Endothelial cell of umbilical vein (primary cell): ENCODE measurements at regions not wholly inside any gene's neighbourhood (a gene's known extent, or its start where the extent isn't known, plus 50 kb on each side); places are given as distances from the start of the nearest gene placed in this dataset.
A peak's percentile ranks its signal among the peaks of the same experiment; 100 is the strongest.

ENCODE experiments used
- BruUV-seq: library from RNA; stranded (reverse); fragments of 400-500 nt; replicated peaks from 2 replicates; lab custom pipeline; 2021; lab: Mats Ljungman, UMichigan
- CTCF ChIA-PET: fragments of 300-600, 350-600 bp; sonication (Branson Sonifier 250); formaldehyde crosslinking; loops from one replicate; lab custom pipeline; 2021; ENCODE audit warnings: antibody characterized with exemption, inconsistent platforms; lab: Charles Lee
- POLR2A ChIA-PET: fragments of 300-600, 350-600 bp; sonication (Branson Sonifier 250); formaldehyde crosslinking; loops from one replicate; lab custom pipeline; 2021; ENCODE audit warnings: antibody characterized with exemption, inconsistent platforms; lab: Charles Lee
- DNase-seq: peaks from one replicate; pipeline ENCODE4 v3.0.0-alpha.2; 2011; ENCODE audit warnings: low read depth, low spot score
- FAIRE-seq: peaks from 2 replicates; lab custom pipeline; 2011; peaks lifted over from hg19 to GRCh38; lab: Jason Lieb, UNC
- H2AFZ ChIP-seq: 2 replicates; pipeline ENCODE4 v1.6.0; 2012; ENCODE audit warnings: low read depth, low read length, control low read depth, inconsistent platforms
- H3K27ac ChIP-seq: 2 replicates; pipeline ENCODE4 v1.5.1; 2011; ENCODE audit warnings: low read depth, mild to moderate bottlenecking, control low read depth, low read length, moderate library complexity; ENCODE audit not compliant: insufficient read depth
- H3K27me3 ChIP-seq, 2 experiments: 2 replicates each; pipeline versions ENCODE4 v1.6.0 to v1.6.1; 2011; ENCODE audit warnings: low read length in 2 of 2, mixed read lengths in 1 of 2; ENCODE audit not compliant: control insufficient read depth in 2 of 2, insufficient read depth in 2 of 2
- H3K36me3 ChIP-seq, 2 experiments: 2 replicates in 1 of 2; 3 replicates in 1 of 2; pipeline ENCODE4 v1.5.1; 2011; ENCODE audit warnings: low read length in 2 of 2, mild to moderate bottlenecking in 1 of 2, moderate library complexity in 1 of 2; ENCODE audit not compliant: control insufficient read depth in 2 of 2, insufficient read depth in 2 of 2; ENCODE audit errors: extremely low read depth in 1 of 2
- H3K4me1 ChIP-seq: 3 replicates; pipeline ENCODE4 v1.5.1; 2011; ENCODE audit warnings: mild to moderate bottlenecking, low read length; ENCODE audit not compliant: control insufficient read depth, insufficient read depth; ENCODE audit errors: extremely low read depth
- H3K4me2 ChIP-seq: 2 replicates; pipeline ENCODE4 v1.6.1; 2011; ENCODE audit warnings: low read length, control low read depth, mixed read lengths; ENCODE audit not compliant: insufficient read depth
- H3K4me3 ChIP-seq, 3 experiments: fragments of 200-600 bp in 1 of 3; sonication (generic), shearing (Covaris generic) in 1 of 3; replicated peaks in 1 of 3; 2 replicates each; pipeline ENCODE4 v1.5.1; 2011 to 2016; ENCODE audit warnings: control low read depth in 3 of 3, low read length in 3 of 3, mild to moderate bottlenecking in 2 of 3, inconsistent platforms in 1 of 3, low read depth in 1 of 3, moderate library complexity in 1 of 3; ENCODE audit not compliant: insufficient read depth in 1 of 3
- H3K79me2 ChIP-seq: 2 replicates; pipeline ENCODE4 v1.6.0; 2012; ENCODE audit warnings: low read length, inconsistent platforms; ENCODE audit not compliant: control insufficient read depth, insufficient read depth
- H3K9ac ChIP-seq: replicated peaks from 2 replicates; pipeline ENCODE3; 2011; ENCODE audit warnings: low read length, control low read depth; ENCODE audit not compliant: insufficient read depth; ENCODE audit errors: extremely low read depth
- H3K9me1 ChIP-seq: replicated peaks from 3 replicates; pipeline ENCODE4 v1.6.0; 2011; ENCODE audit warnings: mild to moderate bottlenecking, low read length; ENCODE audit not compliant: control insufficient read depth, insufficient read depth; ENCODE audit errors: extremely low read depth
- H3K9me3 ChIP-seq: replicated peaks from 2 replicates; pipeline ENCODE4 v1.5.1; 2012; ENCODE audit warnings: low read length, inconsistent platforms; ENCODE audit not compliant: control insufficient read depth, insufficient read depth
- H4K20me1 ChIP-seq: replicated peaks from 2 replicates; pipeline ENCODE3; 2011; ENCODE audit warnings: mild to moderate bottlenecking, low read length; ENCODE audit not compliant: control insufficient read depth, insufficient read depth; ENCODE audit errors: extremely low read depth
- EZH2 ChIP-seq: IDR thresholded peaks from 2 replicates; pipeline ENCODE4 v1.6.1; 2012; ENCODE audit warnings: borderline replicate concordance, low read depth, mild to moderate bottlenecking, moderate library complexity, low read length, inconsistent platforms; ENCODE audit not compliant: severe bottlenecking
- FOS ChIP-seq: IDR thresholded peaks from 2 replicates; pipeline ENCODE4 v1.6.1; 2011; ENCODE audit warnings: mild to moderate bottlenecking, low read length, moderate library complexity, borderline replicate concordance; ENCODE audit not compliant: insufficient read depth
- GATA2 ChIP-seq: IDR thresholded peaks from 2 replicates; pipeline ENCODE4 v1.7.0; 2011; ENCODE audit warnings: low read depth, mild to moderate bottlenecking, moderate library complexity, mixed read lengths, low read length; ENCODE audit not compliant: insufficient read length, insufficient read depth
- JUN ChIP-seq: IDR thresholded peaks from 2 replicates; pipeline ENCODE4 v1.6.1; 2011; ENCODE audit warnings: borderline replicate concordance, low read depth; ENCODE audit not compliant: insufficient read length, insufficient read depth
- MYC ChIP-seq: IDR thresholded peaks from one replicate; pipeline ENCODE4 v1.6.1; 2011; ENCODE audit warnings: mild to moderate bottlenecking, low read depth, low read length
- POLR2A ChIP-seq: IDR thresholded peaks from 2 replicates; pipeline ENCODE4 v1.6.1; 2012; ENCODE audit warnings: low read depth, mild to moderate bottlenecking, control low read depth, low read length
- POLR2AphosphoS5 ChIP-seq: IDR thresholded peaks from 2 replicates; pipeline ENCODE4 v1.6.1; 2012; ENCODE audit warnings: low read depth, mild to moderate bottlenecking, control low read depth, low read length, moderate library complexity; ENCODE audit not compliant: insufficient read depth
- dilution Hi-C: fragments of 300-500 bp; cut with MboI; formaldehyde crosslinking; loops from one replicate; pipeline ENCODE4 v1.15.0; 2019; ENCODE audit warnings: low sequenced_read_pairs; ENCODE audit not compliant: extremely low pct_ligation_motif_present
- intact Hi-C: fragments of 100-400 bp; cut with micrococcal nuclease; formaldehyde crosslinking; loops from one replicate; pipeline ENCODE4 v1.10.0; 2022
- TF ChIP-seq, protein P1 (sequence below): IDR thresholded peaks from 2 replicates; pipeline ENCODE4 v1.6.1; 2011; ENCODE audit not compliant: insufficient read depth, insufficient read length
- TF ChIP-seq, protein P2 (sequence below), 2 donors: IDR thresholded peaks; 1 replicate in 1 of 2; 2 replicates in 1 of 2; pipeline ENCODE4 v1.5.1; 2011; ENCODE audit warnings: low read length in 2 of 2, mild to moderate bottlenecking in 2 of 2, moderate library complexity in 2 of 2, control low read depth in 1 of 2, inconsistent platforms in 1 of 2, low read depth in 1 of 2; ENCODE audit not compliant: insufficient read depth in 1 of 2; ENCODE audit errors: extremely low read depth in 1 of 2

DNA sequence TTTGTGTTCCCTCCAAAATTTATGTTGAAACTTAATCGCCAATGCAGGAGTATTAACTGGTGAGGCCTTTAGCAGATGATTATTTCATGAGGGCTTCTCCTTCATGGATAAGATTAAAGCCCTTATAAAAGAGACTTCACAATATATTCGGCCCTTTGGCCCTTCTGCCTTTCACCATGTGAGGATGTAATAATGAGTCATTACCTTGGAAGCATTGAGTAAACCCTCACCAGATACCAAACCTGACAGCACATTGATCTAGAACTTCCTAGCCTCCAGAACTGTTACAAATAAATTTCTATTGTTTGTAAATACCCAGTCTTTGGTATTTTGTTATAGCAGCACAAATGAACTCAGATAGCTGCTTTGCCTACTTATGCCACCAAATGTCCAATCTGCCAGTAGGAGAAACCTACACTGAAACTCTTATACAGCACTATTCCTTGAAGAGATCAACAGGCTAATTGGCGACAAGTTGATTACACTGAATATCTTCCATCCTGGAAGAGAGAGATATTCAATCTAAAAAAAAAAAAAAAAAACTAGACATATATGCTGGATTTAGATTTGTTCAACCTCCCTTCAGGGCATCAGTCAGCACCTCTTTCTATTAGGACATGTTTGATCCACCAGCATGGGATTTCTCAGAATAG, 125.9 kb upstream of the COL5A2 start:
- no TSS peak for BruUV-seq
- peak; percentile 36 for TF ChIP-seq FOS
- TF ChIP-seq, protein P1, sequence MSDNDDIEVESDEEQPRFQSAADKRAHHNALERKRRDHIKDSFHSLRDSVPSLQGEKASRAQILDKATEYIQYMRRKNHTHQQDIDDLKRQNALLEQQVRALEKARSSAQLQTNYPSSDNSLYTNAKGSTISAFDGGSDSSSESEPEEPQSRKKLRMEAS = no peak
- no peaks in the 10 kb centered on the region for H3K9me1 ChIP-seq
- no peak overlapping the region for H3K27ac ChIP-seq
- FAIRE-seq (no peak), DNase-seq (no peak)
- H2AFZ ChIP-seq = no peak overlapping the region
- no peaks in the 10 kb centered on the region for H3K4me1 ChIP-seq
- dilution Hi-C loops = no loop called here
- H3K27me3 ChIP-seq = no peaks in the 10 kb centered on the region
- no peaks in the 10 kb centered on the region for H3K79me2 ChIP-seq
- CTCF ChIA-PET = interaction anchor here (1.4 to 1.5 kb wide), 2 partner anchors 9 to 11 kb away, joined by 3 read pairs; no protein-coding TSS in a partner anchor
- no peak overlapping the region for H3K4me2 ChIP-seq
- intact Hi-C loops = no loop called here
- POLR2A ChIA-PET = no interaction called here
- H4K20me1 ChIP-seq = no peaks in the 10 kb centered on the region
- no peaks in the 10 kb centered on the region for H3K9me3 ChIP-seq
- no peak overlapping the region for H3K9ac ChIP-seq
- no peaks in the 10 kb centered on the region for H3K36me3 ChIP-seq
- no peak overlapping the region for H3K4me3 ChIP-seq

- CTCF ChIA-PET = interaction anchor here (1.4 to 1.5 kb wide), 2 partner anchors 9 to 19 kb away, joined by 3 to 4 read pairs; no protein-coding TSS in a partner anchor
- H4K20me1 ChIP-seq = no peaks in the 10 kb centered on the region
- no peak overlapping the region for H3K27ac ChIP-seq
- H3K4me2 ChIP-seq = no peak overlapping the region
- DNase-seq (no peak), FAIRE-seq (no peak)
- no peaks in the 10 kb centered on the region for H3K27me3 ChIP-seq
- no peaks in the 10 kb centered on the region for H3K9me1 ChIP-seq
- dilution Hi-C loops (no loop called here), intact Hi-C loops (no loop called here)
- H3K36me3 ChIP-seq = no peaks in the 10 kb centered on the region
- BruUV-seq = no TSS peak
- H3K4me3 ChIP-seq = no peak overlapping the region
- POLR2A ChIA-PET = no interaction called here
- no peak for TF ChIP-seq POLR2A
- TF ChIP-seq POLR2AphosphoS5 = no peak
- no peak for TF ChIP-seq EZH2
- no peak for TF ChIP-seq MYC
- TF ChIP-seq FOS = no peak
- no peak for TF ChIP-seq GATA2
- TF ChIP-seq, protein P1 = no peak
- TF ChIP-seq, protein P2, sequence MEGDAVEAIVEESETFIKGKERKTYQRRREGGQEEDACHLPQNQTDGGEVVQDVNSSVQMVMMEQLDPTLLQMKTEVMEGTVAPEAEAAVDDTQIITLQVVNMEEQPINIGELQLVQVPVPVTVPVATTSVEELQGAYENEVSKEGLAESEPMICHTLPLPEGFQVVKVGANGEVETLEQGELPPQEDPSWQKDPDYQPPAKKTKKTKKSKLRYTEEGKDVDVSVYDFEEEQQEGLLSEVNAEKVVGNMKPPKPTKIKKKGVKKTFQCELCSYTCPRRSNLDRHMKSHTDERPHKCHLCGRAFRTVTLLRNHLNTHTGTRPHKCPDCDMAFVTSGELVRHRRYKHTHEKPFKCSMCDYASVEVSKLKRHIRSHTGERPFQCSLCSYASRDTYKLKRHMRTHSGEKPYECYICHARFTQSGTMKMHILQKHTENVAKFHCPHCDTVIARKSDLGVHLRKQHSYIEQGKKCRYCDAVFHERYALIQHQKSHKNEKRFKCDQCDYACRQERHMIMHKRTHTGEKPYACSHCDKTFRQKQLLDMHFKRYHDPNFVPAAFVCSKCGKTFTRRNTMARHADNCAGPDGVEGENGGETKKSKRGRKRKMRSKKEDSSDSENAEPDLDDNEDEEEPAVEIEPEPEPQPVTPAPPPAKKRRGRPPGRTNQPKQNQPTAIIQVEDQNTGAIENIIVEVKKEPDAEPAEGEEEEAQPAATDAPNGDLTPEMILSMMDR (IDR thresholded peaks at IDR 0.05; ENCODE audit: extremely low read depth in 1 of 2, insufficient read depth in 1 of 2, low read depth in 1 of 2, low read length in 2 of 2) = no peak
- TF ChIP-seq JUN = no peak
- no peaks in the 10 kb centered on the region for H3K9me3 ChIP-seq
- no peak overlapping the region for H3K9ac ChIP-seq
- no peaks in the 10 kb centered on the region for H3K4me1 ChIP-seq
- no peak overlapping the region for H2AFZ ChIP-seq
- no peaks in the 10 kb centered on the region for H3K79me2 ChIP-seq
Observed at GRCh38 chr2:189306525-189306924, 127.0 kb upstream of the COL5A2 start.
